GM23248 (cell line): ENCODE measurements at regions not wholly inside any gene's neighbourhood (a gene's known extent, or its start where the extent isn't known, plus 50 kb on each side); places are given as distances from the start of the nearest gene placed in this dataset.
A peak's percentile ranks its signal among the peaks of the same experiment; 100 is the strongest.

Experiments
- DNase-seq: peaks from one replicate; pipeline ENCODE4 v3.0.0-alpha.2; 2015
- H2AFZ ChIP-seq: fragments of 200-600 bp; sonication (generic); 2 replicates; pipeline ENCODE4 v1.6.1; 2016; ENCODE audit warnings: antibody characterized with exemption
- H3F3A ChIP-seq: fragments of 200-600 bp; sonication (generic); 2 replicates; pipeline ENCODE4 v1.6.1; 2016; ENCODE audit warnings: mild to moderate bottlenecking, antibody characterized with exemption, mixed run types; ENCODE audit not compliant: insufficient read depth
- H3K27ac ChIP-seq: fragments of 200-600 bp; sonication (generic); 2 replicates; pipeline ENCODE4 v1.5.1; 2016; ENCODE audit warnings: mild to moderate bottlenecking
- H3K27me3 ChIP-seq: fragments of 200-600 bp; sonication (generic); replicated peaks from 2 replicates; pipeline ENCODE4 v1.6.1; 2016; ENCODE audit warnings: mild to moderate bottlenecking; ENCODE audit not compliant: insufficient read depth
- H3K36me3 ChIP-seq: fragments of 200-600 bp; sonication (generic); 2 replicates; pipeline ENCODE4 v1.6.1; 2016; ENCODE audit warnings: low read depth, mild to moderate bottlenecking
- H3K4me1 ChIP-seq: fragments of 200-600 bp; sonication (generic); 2 replicates; pipeline ENCODE4 v1.6.1; 2016; ENCODE audit warnings: mild to moderate bottlenecking; ENCODE audit not compliant: insufficient read depth
- H3K4me2 ChIP-seq: fragments of 200-600 bp; sonication (generic); one replicate; pipeline ENCODE4 v1.6.1; 2016; ENCODE audit warnings: mild to moderate bottlenecking; ENCODE audit not compliant: unreplicated experiment
- H3K4me3 ChIP-seq: fragments of 200-600 bp; sonication (generic); 2 replicates; pipeline ENCODE4 v1.5.1; 2016; ENCODE audit warnings: mild to moderate bottlenecking
- H3K79me2 ChIP-seq: fragments of 200-600 bp; sonication (generic); 2 replicates; pipeline ENCODE4 v1.6.1; 2016; ENCODE audit warnings: mild to moderate bottlenecking; ENCODE audit not compliant: insufficient read depth
- H3K9ac ChIP-seq: fragments of 200-600 bp; sonication (generic); 2 replicates; pipeline ENCODE4 v1.6.1; 2016; ENCODE audit warnings: mild to moderate bottlenecking
- H3K9me2 ChIP-seq: fragments of 200-600 bp; sonication (generic); 2 replicates; pipeline ENCODE4 v1.6.1; 2016; ENCODE audit warnings: mixed run types, mild to moderate bottlenecking, moderate library complexity; ENCODE audit not compliant: insufficient read depth
- H3K9me3 ChIP-seq: fragments of 200-600 bp; sonication (generic); one replicate; pipeline ENCODE4 v1.6.1; 2017; ENCODE audit warnings: low read depth
- H4K20me1 ChIP-seq: fragments of 200-600 bp; sonication (generic); 2 replicates; pipeline ENCODE4 v1.6.0; 2016; ENCODE audit not compliant: insufficient read depth
- EZH2 ChIP-seq: fragments of 200-600 bp; sonication (generic); IDR thresholded peaks from 2 replicates; pipeline ENCODE4 v1.6.1; 2018; ENCODE audit warnings: antibody characterized with exemption, mild to moderate bottlenecking; ENCODE audit not compliant: insufficient read depth, poor library complexity, severe bottlenecking
- EZH2phosphoT487 ChIP-seq: fragments of 200-600 bp; sonication (generic); IDR thresholded peaks from 2 replicates; pipeline ENCODE4 v1.6.1; 2018; ENCODE audit warnings: antibody characterized with exemption, moderate library complexity, mild to moderate bottlenecking, low read depth; ENCODE audit not compliant: insufficient read depth
- WGBS, 2 experiments: methylation state at CpG; one replicate each; pipeline ENCODE4 v1.1.6; 2015 to 2017; ENCODE audit warnings: low lambda C conversion rate in 2 of 2, low coverage in 1 of 2; ENCODE audit errors: missing lambda C conversion rate in 2 of 2; 5-methylcytosine and 5-hydroxymethylcytosine counted together
- in situ Hi-C: fragments of 300-500 bp; cut with MboI; formaldehyde crosslinking; loops from 2 replicates; pipeline ENCODE4 v1.15.0; 2020

- WGBS, 2 experiments: 97 to 98% methylated on average over 3 of the region's 3 CpGs
- no peak overlapping the region for H3K4me3 ChIP-seq
- H3K36me3 ChIP-seq: no peaks in the 10 kb centered on the region
- no peak overlapping the region for H3K27ac ChIP-seq
- H3K4me1 ChIP-seq: no peaks in the 10 kb centered on the region
- no peaks in the 10 kb centered on the region for H3F3A ChIP-seq
- no peaks in the 10 kb centered on the region for H3K79me2 ChIP-seq
- H4K20me1 ChIP-seq: no peaks in the 10 kb centered on the region
- no peak overlapping the region for H2AFZ ChIP-seq
- DNase-seq: no peak
- no peaks in the 10 kb centered on the region for H3K9me2 ChIP-seq
- H3K4me2 ChIP-seq: no peak overlapping the region
- no peak overlapping the region for H3K9ac ChIP-seq
- no peaks in the 10 kb centered on the region for H3K27me3 ChIP-seq
- H3K9me3 ChIP-seq: no peaks in the 10 kb centered on the region
- in situ Hi-C loops: no loop called here
- TF ChIP-seq EZH2 (no peak), EZH2phosphoT487 (no peak)
These were observed 260.0 kb downstream of the NR2F1-AS1 start for GRCh38 chr5:93320920-93321445.

DNA sequence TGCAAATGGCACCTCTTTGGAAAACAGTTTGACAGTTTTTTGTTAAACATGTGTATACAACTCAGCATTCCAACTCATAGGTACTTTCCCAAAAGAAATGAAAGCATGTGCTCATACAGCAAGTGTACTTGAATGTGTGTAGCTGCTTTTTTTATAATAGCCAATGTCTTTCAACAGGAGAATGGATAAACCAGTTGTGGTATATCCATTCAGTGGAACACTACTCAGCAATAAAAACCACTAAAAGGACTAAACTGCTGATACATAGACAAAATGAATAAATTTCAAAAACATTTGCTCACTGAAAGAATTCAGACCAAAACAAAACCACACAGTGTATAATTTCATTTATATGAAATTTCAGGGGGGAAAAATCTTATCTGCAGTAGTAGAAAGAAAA lies 267.3 kb downstream of the NR2F1-AS1 start:
- no peak for DNase-seq
- Histone ChIP-seq H2AFZ (no peak overlapping the region), H3K36me3 (no peaks in the 10 kb centered on the region), H3K27ac (no peak overlapping the region), H4K20me1 (no peaks in the 10 kb centered on the region), H3K27me3 (no peaks in the 10 kb centered on the region), H3K4me3 (no peak overlapping the region), H3K4me1 (no peaks in the 10 kb centered on the region), H3K9ac (no peak overlapping the region), H3K4me2 (no peak overlapping the region), H3K9me3 (no peaks in the 10 kb centered on the region), H3K79me2 (no peaks in the 10 kb centered on the region), H3K9me2 (no peaks in the 10 kb centered on the region), H3F3A (no peaks in the 10 kb centered on the region)
- TF ChIP-seq EZH2phosphoT487 (no peak), EZH2 (no peak)
- in situ Hi-C loops: no loop called here

- 18 to 19% methylated on average over 2 of the region's 2 CpGs for WGBS, 2 experiments
- H3K4me1 ChIP-seq: peaks cover 14% of the 10 kb centered on the region
- no peak overlapping the region for H2AFZ ChIP-seq
- no peak overlapping the region for H3K4me3 ChIP-seq
- H3K79me2 ChIP-seq: no peaks in the 10 kb centered on the region
- TF ChIP-seq EZH2phosphoT487: no peak
- no peak for TF ChIP-seq EZH2
- peaks cover 7% of the 10 kb centered on the region; the same call in 1 of the 2 replicates for H3F3A ChIP-seq
- H3K9me2 ChIP-seq: no peaks in the 10 kb centered on the region
- no peaks in the 10 kb centered on the region for H3K9me3 ChIP-seq
- no peaks in the 10 kb centered on the region for H3K27me3 ChIP-seq
- H3K36me3 ChIP-seq: no peaks in the 10 kb centered on the region
- in situ Hi-C loops: no loop called here
- H3K9ac ChIP-seq: no peak overlapping the region
- H4K20me1 ChIP-seq: no peaks in the 10 kb centered on the region
- no peak overlapping the region for H3K27ac ChIP-seq
- H3K4me2 ChIP-seq: no peak overlapping the region
- DNase-seq: no peak
These were observed 269.1 kb downstream of the NR2F1-AS1 start for GRCh38 chr5:93311881-93312280.

- Histone ChIP-seq H3K4me3 (no peak overlapping the region), H3K9me2 (no peaks in the 10 kb centered on the region), H3K79me2 (no peaks in the 10 kb centered on the region), H2AFZ (no peak overlapping the region), H3K27me3 (no peaks in the 10 kb centered on the region), H3F3A (peaks cover 7% of the 10 kb centered on the region; the same call in 1 of the 2 replicates), H3K9ac (no peak overlapping the region), H3K9me3 (no peaks in the 10 kb centered on the region), H4K20me1 (no peaks in the 10 kb centered on the region), H3K4me1 (peaks cover 14% of the 10 kb centered on the region), H3K27ac (no peak overlapping the region; the same call in 1 of the 2 replicates), H3K4me2 (peak overlapping the region; percentile 13), H3K36me3 (no peaks in the 10 kb centered on the region)
- DNase-seq: peak; percentile 61
- in situ Hi-C loops: no loop called here
- no peak for TF ChIP-seq EZH2
- TF ChIP-seq EZH2phosphoT487: no peak
These were observed 273.5 kb downstream of the NR2F1-AS1 start for GRCh38 chr5:93307557-93307956.

DNA sequence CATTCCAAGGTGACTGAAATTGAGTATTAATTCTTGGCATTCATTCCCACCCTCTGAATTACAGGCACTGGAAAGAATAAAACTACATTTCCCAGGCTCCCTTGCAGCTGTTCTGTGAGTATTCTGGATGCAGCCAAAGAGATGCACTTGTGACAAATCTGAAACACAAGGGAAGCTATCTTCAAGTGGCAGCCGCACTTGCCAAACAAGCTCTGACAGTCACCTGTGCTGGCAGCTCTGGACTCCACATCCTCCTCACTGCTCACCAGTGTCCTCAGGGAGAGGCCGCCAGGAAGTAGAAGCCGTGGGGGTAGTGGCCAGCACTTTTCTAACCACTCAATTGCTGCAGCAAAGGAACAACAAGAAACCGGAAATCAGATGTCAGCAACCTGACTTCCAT lies 275.0 kb downstream of the NR2F1-AS1 start:
- Histone ChIP-seq H2AFZ (no peak overlapping the region), H3K4me1 (peaks cover 14% of the 10 kb centered on the region), H3K9ac (no peak overlapping the region), H3K27ac (no peak overlapping the region), H3K4me3 (no peak overlapping the region), H3K27me3 (no peaks in the 10 kb centered on the region), H3K4me2 (no peak overlapping the region), H3K9me3 (no peaks in the 10 kb centered on the region), H3K9me2 (no peaks in the 10 kb centered on the region), H3K79me2 (no peaks in the 10 kb centered on the region), H3K36me3 (no peaks in the 10 kb centered on the region), H4K20me1 (no peaks in the 10 kb centered on the region), H3F3A (peaks cover 7% of the 10 kb centered on the region; the same call in 1 of the 2 replicates)
- in situ Hi-C loops: no loop called here
- WGBS, 2 experiments: 78 to 88% methylated on average over 4 of the region's 4 CpGs
- TF ChIP-seq EZH2 (no peak), EZH2phosphoT487 (no peak)
- no peak for DNase-seq
